CD4-positive, alpha-beta memory T cell (primary cell): ENCODE measurements at regions not wholly inside any gene's neighbourhood (a gene's known extent, or its start where the extent isn't known, plus 50 kb on each side); places are given as distances from the start of the nearest gene placed in this dataset.
A peak's percentile ranks its signal among the peaks of the same experiment; 100 is the strongest.

Experiments used
- CTCF ChIA-PET: fragments of 350-600 bp; sonication (Branson Sonifier 250); formaldehyde crosslinking; loops from one replicate; lab custom pipeline; 2021; ENCODE audit warnings: inconsistent platforms; ENCODE audit not compliant: partially characterized antibody; lab: Charles Lee
- POLR2A ChIA-PET: fragments of 350-600 bp; sonication (Branson Sonifier 250); formaldehyde crosslinking; loops from one replicate; lab custom pipeline; 2021; ENCODE audit not compliant: partially characterized antibody; lab: Charles Lee
- DNase-seq, 5 donors: peaks; one replicate each; pipeline versions ENCODE4 v3.0.0 to v3.0.0-alpha.2; 2020 to 2022; ENCODE audit warnings: mixed read lengths in 1 of 5
- H3K27ac ChIP-seq: one replicate; pipeline ENCODE4 v1.7.0; 2013; ENCODE audit warnings: low read depth, low read length
- H3K27me3 ChIP-seq: 2 replicates; pipeline ENCODE4 v1.7.0; 2013; ENCODE audit warnings: mild to moderate bottlenecking, low read length, moderate library complexity; ENCODE audit not compliant: insufficient read depth
- H3K36me3 ChIP-seq: 2 replicates; pipeline ENCODE4 v1.7.0; 2013; ENCODE audit warnings: mild to moderate bottlenecking, low read length, moderate library complexity; ENCODE audit not compliant: insufficient read depth
- H3K4me1 ChIP-seq: 2 replicates; pipeline ENCODE4 v1.7.0; 2013; ENCODE audit warnings: mild to moderate bottlenecking, low read length, moderate library complexity; ENCODE audit not compliant: insufficient read depth
- H3K4me3 ChIP-seq, 2 donors: one replicate each; pipeline ENCODE4 v1.7.0; 2013; ENCODE audit warnings: low read length in 2 of 2, mild to moderate bottlenecking in 1 of 2
- H3K9me3 ChIP-seq, 2 donors: one replicate each; pipeline ENCODE4 v1.7.0; 2013; ENCODE audit warnings: low read length in 2 of 2, control low read depth in 1 of 2; ENCODE audit not compliant: control insufficient read depth in 1 of 2
- H3K27ac Mint-ChIP-seq, 7 donors: one replicate each; pipeline ENCODE4 v1.8.0; 2020 to 2021; ENCODE audit warnings: mixed read lengths in 7 of 7, mild to moderate bottlenecking in 6 of 7, inconsistent platforms in 3 of 7, moderate library complexity in 3 of 7
- H3K27me3 Mint-ChIP-seq, 2 donors: one replicate each; pipeline ENCODE4 v1.8.0; 2020 to 2021; ENCODE audit warnings: mixed read lengths in 2 of 2
- H3K36me3 Mint-ChIP-seq, 2 donors: one replicate each; pipeline ENCODE4 v1.8.0; 2020 to 2021; ENCODE audit warnings: mixed read lengths in 2 of 2, inconsistent platforms in 1 of 2, mild to moderate bottlenecking in 1 of 2
- H3K4me1 Mint-ChIP-seq, 4 donors: one replicate each; pipeline ENCODE4 v1.8.0; 2020 to 2021; ENCODE audit warnings: mixed read lengths in 4 of 4, mild to moderate bottlenecking in 1 of 4
- H3K4me3 Mint-ChIP-seq, 8 donors: one replicate each; pipeline ENCODE4 v1.8.0; 2020 to 2021; ENCODE audit warnings: mixed read lengths in 8 of 8, mild to moderate bottlenecking in 7 of 8, moderate library complexity in 6 of 8, inconsistent platforms in 3 of 8
- H3K9me3 Mint-ChIP-seq, 8 donors: one replicate each; pipeline ENCODE4 v1.8.0; 2020 to 2021; ENCODE audit warnings: mixed read lengths in 8 of 8, mild to moderate bottlenecking in 5 of 8, inconsistent platforms in 3 of 8, moderate library complexity in 1 of 8
- intact Hi-C: fragments of 100-400 bp; cut with micrococcal nuclease; formaldehyde crosslinking; loops from one replicate; pipeline ENCODE4 v1.15.1; 2023

- no peak for DNase-seq
- intact Hi-C loops = loop anchor here (5.0 kb wide), 1 partner anchor 34 kb away; no protein-coding TSS in a partner anchor
- CTCF ChIA-PET = interaction anchor here (1.0 to 2.3 kb wide), 6 partner anchors 10 to 66 kb away, joined by 3 to 6 read pairs (median 4); no protein-coding TSS in a partner anchor
Observed at GRCh38 chr5:73388306-73388684, 60.3 kb downstream of the FOXD1 start.

GRCh38 chr5:73387601-73388305, 60.8 kb downstream of the FOXD1 start:
- ChIA-PET CTCF (interaction anchor here (0.9 to 2.3 kb wide), 10 partner anchors 10 to 171 kb away, joined by 3 to 6 read pairs (median 4); partner anchors contain the start of gene FOXD1), POLR2A (interaction anchor here (0.7 to 2.6 kb wide), 11 partner anchors 9 to 172 kb away, joined by 3 to 14 read pairs (median 6); partner anchors contain the start of genes BTF3 and FOXD1)
- H3K9me3 ChIP-seq = peaks cover 0 to 9% of the 10 kb centered on the region in 2 donors
- no peaks in the 10 kb centered on the region for H3K36me3 ChIP-seq
- H3K4me1 ChIP-seq = peaks cover 34% of the 10 kb centered on the region
- Mint-ChIP-seq H3K27me3 (peaks cover 6 to 10% of the 10 kb centered on the region in 2 donors), H3K36me3 (no peaks in the 10 kb centered on the region), H3K4me1 (peaks cover 20 to 45% (median 34%) of the 10 kb centered on the region in 4 donors), H3K9me3 (peaks cover 0 to 30% (median 17%) of the 10 kb centered on the region in 8 donors), H3K27ac (peak overlapping the region in 6 of 7 donors; percentile 17 to 79 (median 49)), H3K4me3 (peak overlapping the region; percentile 56 to 81 (median 71))
- peaks cover 9% of the 10 kb centered on the region for H3K27me3 ChIP-seq
- H3K4me3 ChIP-seq = peak overlapping the region; percentile 3 to 17
- intact Hi-C loops = loop anchor here (1.0 to 5.0 kb wide), 2 partner anchors 35 to 64 kb away; no protein-coding TSS in a partner anchor
- DNase-seq = peak; percentile 80 to 85 (median 82)
- H3K27ac ChIP-seq = no peak overlapping the region

More at GRCh38 chr5:73388306-73388684, 60.3 kb downstream of the FOXD1 start:
- Histone ChIP-seq H3K36me3 (no peaks in the 10 kb centered on the region), H3K9me3 (peaks cover 0 to 9% of the 10 kb centered on the region in 2 donors), H3K27ac (no peak overlapping the region), H3K4me3 (no peak overlapping the region), H3K4me1 (peaks cover 34% of the 10 kb centered on the region), H3K27me3 (peaks cover 3% of the 10 kb centered on the region)
- Mint-ChIP-seq H3K27me3 (peaks cover 4 to 6% of the 10 kb centered on the region in 2 donors), H3K27ac (peak overlapping the region in 3 of 7 donors; percentile 23 to 75 (median 39)), H3K4me1 (peaks cover 20 to 40% (median 32%) of the 10 kb centered on the region in 4 donors), H3K36me3 (no peaks in the 10 kb centered on the region), H3K4me3 (peak overlapping the region in 7 of 8 donors; percentile 63 to 81 (median 71)), H3K9me3 (peaks cover 0 to 26% (median 17%) of the 10 kb centered on the region in 8 donors)
- POLR2A ChIA-PET = interaction anchor here (0.7 to 2.6 kb wide), 10 partner anchors 9 to 173 kb away, joined by 3 to 14 read pairs (median 6); partner anchors contain the start of genes BTF3 and FOXD1

GRCh38 chr5:73387149-73387591, 61.4 kb downstream of the FOXD1 start:
- ChIA-PET POLR2A (interaction anchor here (1.2 to 2.6 kb wide), 8 partner anchors 9 to 172 kb away, joined by 3 to 14 read pairs (median 6); partner anchors contain the start of gene FOXD1), CTCF (interaction anchor here (0.9 to 2.3 kb wide), 10 partner anchors 9 to 171 kb away, joined by 3 to 6 read pairs (median 4); partner anchors contain the start of gene FOXD1)
- H3K4me1 Mint-ChIP-seq = peaks cover 20 to 46% (median 34%) of the 10 kb centered on the region in 4 donors
- peak overlapping the region; percentile 3 to 79 (median 60) for H3K27ac Mint-ChIP-seq
- DNase-seq = peak in 1 of 5 donors; percentile 18
- no peaks in the 10 kb centered on the region for H3K36me3 Mint-ChIP-seq
- H3K9me3 Mint-ChIP-seq = peaks cover 0 to 31% (median 17%) of the 10 kb centered on the region in 8 donors
- Histone ChIP-seq H3K27me3 (peaks cover 15% of the 10 kb centered on the region), H3K9me3 (peaks cover 0 to 9% of the 10 kb centered on the region in 2 donors), H3K4me3 (peak overlapping the region; percentile 3 to 17), H3K4me1 (peaks cover 35% of the 10 kb centered on the region), H3K36me3 (no peaks in the 10 kb centered on the region), H3K27ac (no peak overlapping the region)
- peaks cover 6 to 11% of the 10 kb centered on the region in 2 donors for H3K27me3 Mint-ChIP-seq
- peak overlapping the region; percentile 32 to 81 (median 70) for H3K4me3 Mint-ChIP-seq
- intact Hi-C loops = loop anchor here (1.0 to 5.0 kb wide), 2 partner anchors 35 to 64 kb away; no protein-coding TSS in a partner anchor

- H3K4me3 Mint-ChIP-seq = no peak overlapping the region
- ChIA-PET CTCF (interaction anchor here (1.2 to 1.3 kb wide), 3 partner anchors 21 to 69 kb away, joined by 3 to 4 read pairs (median 4); no protein-coding TSS in a partner anchor), POLR2A (no interaction called here)
- peaks cover 0 to 9% of the 10 kb centered on the region in 2 donors for H3K9me3 ChIP-seq
- intact Hi-C loops = loop anchor here (5.0 kb wide), 1 partner anchor 37 kb away; no protein-coding TSS in a partner anchor
- H3K4me1 ChIP-seq = peaks cover 58% of the 10 kb centered on the region
- H3K36me3 ChIP-seq = no peaks in the 10 kb centered on the region
- H3K27ac Mint-ChIP-seq = no peak overlapping the region
- no peak overlapping the region for H3K27ac ChIP-seq
- no peak for DNase-seq
- H3K27me3 Mint-ChIP-seq = peaks cover 21 to 23% of the 10 kb centered on the region in 2 donors
- peaks cover 37% of the 10 kb centered on the region for H3K27me3 ChIP-seq
- peaks cover 26 to 63% (median 45%) of the 10 kb centered on the region in 4 donors for H3K4me1 Mint-ChIP-seq
- peaks cover 2 to 3% of the 10 kb centered on the region in 2 donors for H3K36me3 Mint-ChIP-seq
- H3K9me3 Mint-ChIP-seq = peaks cover 0 to 36% (median 17%) of the 10 kb centered on the region in 8 donors
- no peak overlapping the region for H3K4me3 ChIP-seq
Observed at GRCh38 chr5:73384861-73385260, 63.7 kb downstream of the FOXD1 start.

GRCh38 chr5:73382401-73382740, 66.2 kb downstream of the FOXD1 start:
- H3K27me3 Mint-ChIP-seq = peaks cover 39 to 43% of the 10 kb centered on the region in 2 donors
- CTCF ChIA-PET = interaction anchor here (1.4 kb wide), 1 partner anchor 69 kb away, joined by 6 read pairs; no protein-coding TSS in a partner anchor
- peaks cover 0 to 9% of the 10 kb centered on the region in 2 donors for H3K9me3 ChIP-seq
- POLR2A ChIA-PET = no interaction called here
- no peak overlapping the region for H3K27ac Mint-ChIP-seq
- intact Hi-C loops = no loop called here
- DNase-seq = no peak
- no peak overlapping the region for H3K4me3 ChIP-seq
- H3K4me1 Mint-ChIP-seq = peaks cover 11 to 54% (median 32%) of the 10 kb centered on the region in 4 donors
- H3K36me3 Mint-ChIP-seq = peaks cover 2 to 3% of the 10 kb centered on the region in 2 donors
- peaks cover 52% of the 10 kb centered on the region for H3K27me3 ChIP-seq
- no peak overlapping the region for H3K4me3 Mint-ChIP-seq
- H3K9me3 Mint-ChIP-seq = peaks cover 0 to 36% (median 17%) of the 10 kb centered on the region in 8 donors
- peaks cover 42% of the 10 kb centered on the region for H3K4me1 ChIP-seq
- no peaks in the 10 kb centered on the region for H3K36me3 ChIP-seq
- no peak overlapping the region for H3K27ac ChIP-seq

- Histone ChIP-seq H3K27me3 (peaks cover 56% of the 10 kb centered on the region), H3K36me3 (no peaks in the 10 kb centered on the region), H3K27ac (no peak overlapping the region), H3K4me1 (peaks cover 36% of the 10 kb centered on the region), H3K9me3 (peaks cover 0 to 9% of the 10 kb centered on the region in 2 donors), H3K4me3 (no peak overlapping the region)
- H3K4me3 Mint-ChIP-seq = peak overlapping the region in 5 of 8 donors; percentile 36 to 81 (median 63)
- intact Hi-C loops = no loop called here
- H3K36me3 Mint-ChIP-seq = peaks cover 2 to 3% of the 10 kb centered on the region in 2 donors
- H3K4me1 Mint-ChIP-seq = peaks cover 8 to 49% (median 27%) of the 10 kb centered on the region in 4 donors
- H3K27ac Mint-ChIP-seq = no peak overlapping the region
- CTCF ChIA-PET = interaction anchor here (0.9 to 1.4 kb wide), 2 partner anchors 69 to 73 kb away, joined by 3 to 6 read pairs; no protein-coding TSS in a partner anchor
- peaks cover 43 to 47% of the 10 kb centered on the region in 2 donors for H3K27me3 Mint-ChIP-seq
- peaks cover 0 to 36% (median 17%) of the 10 kb centered on the region in 8 donors for H3K9me3 Mint-ChIP-seq
- DNase-seq = peak in 4 of 5 donors; percentile 13 to 20 (median 18)
- POLR2A ChIA-PET = no interaction called here
Observed at GRCh38 chr5:73381590-73382400, 66.8 kb downstream of the FOXD1 start.
